Cardiac muscle cell (in vitro differentiated cells and primary cell): ENCODE measurements at regions not wholly inside any gene's neighbourhood (a gene's known extent, or its start where the extent isn't known, plus 50 kb on each side); places are given as distances from the start of the nearest gene placed in this dataset.
"Not testable (repeated sequence)": the region's sequence is repeated elsewhere in the genome, so short reads cannot be mapped to it uniquely, and the experiment has no call there.

Experiments
- DNase-seq, 2 donors: peaks; one replicate each; pipeline versions ENCODE4 v3.0.0 to v3.0.0-alpha.2; 2010 to 2017; ENCODE audit warnings: low read depth in 1 of 2, low spot score in 1 of 2
- H3K27ac ChIP-seq: fragments of 200-600 bp; sonication (generic); 2 replicates; pipeline ENCODE4 v1.5.1; 2016
- H3K27me3 ChIP-seq: fragments of 200-600 bp; sonication (generic); 2 replicates; pipeline ENCODE4 v1.6.0; 2016; ENCODE audit warnings: control low read depth
- H3K36me3 ChIP-seq: fragments of 200-600 bp; sonication (generic); 2 replicates; pipeline ENCODE4 v1.5.1; 2016; ENCODE audit warnings: control low read depth
- H3K4me1 ChIP-seq: fragments of 200-600 bp; sonication (generic); 2 replicates; pipeline ENCODE4 v1.8.1; 2017; ENCODE audit warnings: low read depth, mild to moderate bottlenecking, mixed run types
- H3K4me3 ChIP-seq: fragments of 200-600 bp; sonication (generic); 2 replicates; pipeline ENCODE4 v1.5.1; 2016; ENCODE audit warnings: mild to moderate bottlenecking
- H3K9me3 ChIP-seq: fragments of 200-600 bp; sonication (generic); 2 replicates; pipeline ENCODE4 v1.5.1; 2017; ENCODE audit warnings: low read depth, mild to moderate bottlenecking, control low read depth
- CTCF ChIP-seq: IDR thresholded peaks from 2 replicates; pipeline ENCODE4 v1.5.1; 2012; ENCODE audit warnings: low read depth, mild to moderate bottlenecking, low read length

GRCh38 chr6:145099713-145100112 is 635.6 kb downstream of the EPM2A start:
- Histone ChIP-seq H3K4me1 (no peaks in the 10 kb centered on the region), H3K27me3 (no peaks in the 10 kb centered on the region), H3K27ac (no peak overlapping the region), H3K4me3 (no peak overlapping the region), H3K9me3 (no peaks in the 10 kb centered on the region), H3K36me3 (no peaks in the 10 kb centered on the region)
- no peak for TF ChIP-seq CTCF
- DNase-seq = no peak

GRCh38 chr6:145110109-145110508 is 625.2 kb downstream of the EPM2A start:
- no peak for TF ChIP-seq CTCF

DNA sequence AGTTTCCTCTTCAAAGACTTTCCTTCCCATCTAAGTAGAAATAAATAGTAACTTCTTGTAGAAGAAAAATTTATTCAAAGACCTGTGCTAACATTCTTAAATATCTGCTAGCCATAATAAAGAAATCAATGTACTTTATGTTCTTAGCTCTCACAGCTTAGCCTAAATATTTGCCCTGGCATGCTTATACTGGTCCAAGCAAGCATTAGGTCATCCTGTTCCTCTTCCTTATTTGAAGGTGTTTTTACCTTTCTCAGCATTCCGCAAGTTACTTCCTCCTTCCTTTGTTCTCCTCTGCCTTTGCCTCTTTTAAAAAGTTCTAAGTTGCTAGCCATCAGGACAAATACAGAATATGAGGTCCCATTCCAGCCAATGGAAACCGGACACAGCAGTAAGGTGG is 623.9 kb downstream of the EPM2A start:
- not testable (repeated sequence) for H3K27me3 ChIP-seq, H3K4me1 ChIP-seq, H3K27ac ChIP-seq, H3K4me3 ChIP-seq, DNase-seq, H3K36me3 ChIP-seq, H3K9me3 ChIP-seq

More at GRCh38 chr6:145110109-145110508, 625.2 kb downstream of the EPM2A start:
- Histone ChIP-seq H3K27me3 (no peaks in the 10 kb centered on the region), H3K4me3 (no peak overlapping the region), H3K27ac (no peak overlapping the region), H3K9me3 (no peaks in the 10 kb centered on the region), H3K4me1 (no peaks in the 10 kb centered on the region), H3K36me3 (no peaks in the 10 kb centered on the region)
- DNase-seq = no peak

DNA sequence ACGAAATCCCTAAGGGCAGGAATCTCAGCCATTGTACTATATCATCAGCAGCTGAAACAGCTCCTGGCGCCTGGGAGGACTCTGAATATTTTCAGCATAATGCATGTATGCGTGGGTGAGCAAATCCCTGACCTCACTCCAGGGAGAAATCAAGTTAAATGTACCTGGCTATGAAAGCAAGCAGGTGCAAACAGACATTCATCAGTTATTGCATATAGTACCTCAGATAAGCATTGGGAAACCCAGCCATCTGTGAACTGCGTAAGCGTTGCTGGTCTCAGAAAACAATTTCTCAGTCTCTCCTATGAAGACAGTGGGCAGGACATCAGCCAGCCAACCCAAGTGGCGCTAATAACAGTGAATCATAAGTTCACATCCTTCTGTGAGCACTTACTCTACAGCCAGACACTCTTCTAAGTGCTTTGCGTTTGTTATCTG is 622.6 kb downstream of the EPM2A start:
- Histone ChIP-seq H3K36me3 (no peaks in the 10 kb centered on the region), H3K27ac (no peak overlapping the region), H3K9me3 (no peaks in the 10 kb centered on the region), H3K4me1 (peaks cover 9% of the 10 kb centered on the region), H3K27me3 (no peaks in the 10 kb centered on the region), H3K4me3 (no peak overlapping the region)
- DNase-seq = no peak
- TF ChIP-seq CTCF = no peak

GRCh38 chr6:145115638-145116037 is 619.7 kb downstream of the EPM2A start:
- H3K36me3 ChIP-seq = no peaks in the 10 kb centered on the region
- no peaks in the 10 kb centered on the region for H3K27me3 ChIP-seq
- H3K4me3 ChIP-seq = no peak overlapping the region
- no peak for TF ChIP-seq CTCF
- no peak for DNase-seq
- no peak overlapping the region for H3K27ac ChIP-seq
- H3K9me3 ChIP-seq = no peaks in the 10 kb centered on the region
- H3K4me1 ChIP-seq = peaks cover 12% of the 10 kb centered on the region

GRCh38 chr6:145116591-145117178 is 618.6 kb downstream of the EPM2A start:
- DNase-seq = no peak
- Histone ChIP-seq H3K36me3 (no peaks in the 10 kb centered on the region), H3K9me3 (no peaks in the 10 kb centered on the region), H3K4me1 (peaks cover 12% of the 10 kb centered on the region), H3K27ac (no peak overlapping the region), H3K27me3 (no peaks in the 10 kb centered on the region), H3K4me3 (no peak overlapping the region)
- TF ChIP-seq CTCF = no peak
